Stimulated activated memory B cell treated with anti-CD40 and anti-IgM and Interleukin-4, amounts not matched to agents 10 μg/mL and 1 μg/mL and 100 μg/mL, for 72 hours (primary cell): ENCODE measurements at regions not wholly inside any gene's neighbourhood (a gene's known extent, or its start where the extent isn't known, plus 50 kb on each side); places are given as distances from the start of the nearest gene placed in this dataset.

Experiments
- ATAC-seq: fragments of 150-1000 bp; cut with Tn5 transposase; 2 replicates; pipeline ENCODE4 v1.10.0; 2021
- H3K27ac Mint-ChIP-seq: one replicate; pipeline ENCODE4 v1.8.0; 2022; ENCODE audit warnings: mild to moderate bottlenecking, mixed read lengths
- H3K27me3 Mint-ChIP-seq: one replicate; pipeline ENCODE4 v1.8.0; 2022; ENCODE audit warnings: mixed read lengths
- H3K36me3 Mint-ChIP-seq: one replicate; pipeline ENCODE4 v1.8.0; 2022; ENCODE audit warnings: mixed read lengths
- H3K4me1 Mint-ChIP-seq: one replicate; pipeline ENCODE4 v1.8.0; 2022; ENCODE audit warnings: mixed read lengths
- H3K4me3 Mint-ChIP-seq: one replicate; pipeline ENCODE4 v1.8.0; 2022; ENCODE audit warnings: mild to moderate bottlenecking, moderate library complexity, mixed read lengths
- H3K9me3 Mint-ChIP-seq: one replicate; pipeline ENCODE4 v1.8.0; 2022; ENCODE audit warnings: mixed read lengths

GRCh38 chr1:228812961-228813360, 77.7 kb downstream of the RHOU start:
- H3K9me3 Mint-ChIP-seq = no peaks in the 10 kb centered on the region
- no peak overlapping the region for H3K4me3 Mint-ChIP-seq
- no peak overlapping the region for H3K27ac Mint-ChIP-seq
- no peaks in the 10 kb centered on the region for H3K36me3 Mint-ChIP-seq
- no peaks in the 10 kb centered on the region for H3K27me3 Mint-ChIP-seq
- ATAC-seq = no peak
- peaks cover 8% of the 10 kb centered on the region for H3K4me1 Mint-ChIP-seq

GRCh38 chr1:228814176-228814575, 78.9 kb downstream of the RHOU start:
- H3K4me3 Mint-ChIP-seq = no peak overlapping the region
- no peaks in the 10 kb centered on the region for H3K9me3 Mint-ChIP-seq
- ATAC-seq = no peak
- H3K27me3 Mint-ChIP-seq = no peaks in the 10 kb centered on the region
- H3K4me1 Mint-ChIP-seq = peaks cover 8% of the 10 kb centered on the region
- H3K27ac Mint-ChIP-seq = no peak overlapping the region
- H3K36me3 Mint-ChIP-seq = no peaks in the 10 kb centered on the region

- H3K36me3 Mint-ChIP-seq = no peaks in the 10 kb centered on the region
- no peaks in the 10 kb centered on the region for H3K4me1 Mint-ChIP-seq
- H3K27ac Mint-ChIP-seq = no peak overlapping the region
- peaks cover 12% of the 10 kb centered on the region for H3K27me3 Mint-ChIP-seq
- H3K9me3 Mint-ChIP-seq = no peaks in the 10 kb centered on the region
- peak; percentile 29 for ATAC-seq
- no peak overlapping the region for H3K4me3 Mint-ChIP-seq
Observed at GRCh38 chr1:228818296-228818695, 83.0 kb downstream of the RHOU start.

GRCh38 chr1:228818928-228819630, 83.8 kb downstream of the RHOU start:
- no peak overlapping the region for H3K4me3 Mint-ChIP-seq
- H3K4me1 Mint-ChIP-seq = no peaks in the 10 kb centered on the region
- no peaks in the 10 kb centered on the region for H3K36me3 Mint-ChIP-seq
- H3K9me3 Mint-ChIP-seq = no peaks in the 10 kb centered on the region
- peaks cover 18% of the 10 kb centered on the region for H3K27me3 Mint-ChIP-seq
- no peak overlapping the region for H3K27ac Mint-ChIP-seq
- ATAC-seq = peak; percentile 7

- Mint-ChIP-seq H3K36me3 (no peaks in the 10 kb centered on the region), H3K4me1 (peaks cover 3% of the 10 kb centered on the region), H3K4me3 (no peak overlapping the region), H3K9me3 (no peaks in the 10 kb centered on the region), H3K27me3 (peaks cover 40% of the 10 kb centered on the region), H3K27ac (no peak overlapping the region)
- ATAC-seq = no peak
Observed at GRCh38 chr1:228821252-228821651, 86.0 kb downstream of the RHOU start.

- no peaks in the 10 kb centered on the region for H3K9me3 Mint-ChIP-seq
- no peak for ATAC-seq
- no peaks in the 10 kb centered on the region for H3K36me3 Mint-ChIP-seq
- H3K27me3 Mint-ChIP-seq = peaks cover 54% of the 10 kb centered on the region
- H3K4me3 Mint-ChIP-seq = no peak overlapping the region
- H3K4me1 Mint-ChIP-seq = peaks cover 8% of the 10 kb centered on the region
- H3K27ac Mint-ChIP-seq = no peak overlapping the region
Observed at GRCh38 chr1:228823200-228823599, 87.9 kb downstream of the RHOU start.

- no peak for ATAC-seq
- H3K4me1 Mint-ChIP-seq = peaks cover 8% of the 10 kb centered on the region
- H3K4me3 Mint-ChIP-seq = no peak overlapping the region
- H3K36me3 Mint-ChIP-seq = no peaks in the 10 kb centered on the region
- H3K9me3 Mint-ChIP-seq = no peaks in the 10 kb centered on the region
- no peak overlapping the region for H3K27ac Mint-ChIP-seq
- peaks cover 64% of the 10 kb centered on the region for H3K27me3 Mint-ChIP-seq
Observed at GRCh38 chr1:228824366-228824765, 89.1 kb downstream of the RHOU start.

- no peaks in the 10 kb centered on the region for H3K36me3 Mint-ChIP-seq
- H3K4me1 Mint-ChIP-seq = peaks cover 8% of the 10 kb centered on the region
- no peak overlapping the region for H3K4me3 Mint-ChIP-seq
- no peak for ATAC-seq
- no peak overlapping the region for H3K27ac Mint-ChIP-seq
- no peaks in the 10 kb centered on the region for H3K9me3 Mint-ChIP-seq
- H3K27me3 Mint-ChIP-seq = peaks cover 64% of the 10 kb centered on the region
Observed at GRCh38 chr1:228825041-228825440, 89.8 kb downstream of the RHOU start.

- peaks cover 64% of the 10 kb centered on the region for H3K27me3 Mint-ChIP-seq
- no peaks in the 10 kb centered on the region for H3K36me3 Mint-ChIP-seq
- no peak overlapping the region for H3K27ac Mint-ChIP-seq
- H3K4me3 Mint-ChIP-seq = no peak overlapping the region
- no peaks in the 10 kb centered on the region for H3K9me3 Mint-ChIP-seq
- ATAC-seq = no peak
- H3K4me1 Mint-ChIP-seq = peaks cover 8% of the 10 kb centered on the region
Observed at GRCh38 chr1:228825840-228826484, 90.7 kb downstream of the RHOU start.

GRCh38 chr1:228827019-228827418, 91.7 kb downstream of the RHOU start:
- Mint-ChIP-seq H3K27me3 (peaks cover 62% of the 10 kb centered on the region), H3K36me3 (no peaks in the 10 kb centered on the region), H3K4me1 (peaks cover 8% of the 10 kb centered on the region), H3K4me3 (no peak overlapping the region), H3K27ac (no peak overlapping the region), H3K9me3 (no peaks in the 10 kb centered on the region)
- ATAC-seq = no peak

- peaks cover 8% of the 10 kb centered on the region for H3K4me1 Mint-ChIP-seq
- H3K4me3 Mint-ChIP-seq = no peak overlapping the region
- peaks cover 52% of the 10 kb centered on the region for H3K27me3 Mint-ChIP-seq
Observed at GRCh38 chr1:228828151-228828550, 92.9 kb downstream of the RHOU start.

GRCh38 chr1:228830185-228830953, 95.1 kb downstream of the RHOU start:
- ATAC-seq = peak; percentile 18
- peaks cover 8% of the 10 kb centered on the region for H3K4me1 Mint-ChIP-seq

More at GRCh38 chr1:228828151-228828550, 92.9 kb downstream of the RHOU start:
- ATAC-seq = no peak
- Mint-ChIP-seq H3K36me3 (no peaks in the 10 kb centered on the region), H3K27ac (no peak overlapping the region), H3K9me3 (no peaks in the 10 kb centered on the region)

GRCh38 chr1:228830954-228831481, 95.7 kb downstream of the RHOU start:
- no peak overlapping the region for H3K27ac Mint-ChIP-seq
- peaks cover 7% of the 10 kb centered on the region for H3K4me1 Mint-ChIP-seq
- no peaks in the 10 kb centered on the region for H3K36me3 Mint-ChIP-seq
- peaks cover 35% of the 10 kb centered on the region for H3K27me3 Mint-ChIP-seq
- H3K9me3 Mint-ChIP-seq = no peaks in the 10 kb centered on the region
- no peak overlapping the region for H3K4me3 Mint-ChIP-seq
- no peak for ATAC-seq

More at GRCh38 chr1:228830185-228830953, 95.1 kb downstream of the RHOU start:
- Mint-ChIP-seq H3K4me3 (no peak overlapping the region), H3K36me3 (no peaks in the 10 kb centered on the region), H3K27ac (no peak overlapping the region), H3K27me3 (peaks cover 35% of the 10 kb centered on the region), H3K9me3 (no peaks in the 10 kb centered on the region)

- Mint-ChIP-seq H3K4me3 (no peak overlapping the region), H3K27ac (no peak overlapping the region), H3K36me3 (no peaks in the 10 kb centered on the region), H3K9me3 (no peaks in the 10 kb centered on the region), H3K27me3 (peaks cover 26% of the 10 kb centered on the region), H3K4me1 (no peaks in the 10 kb centered on the region)
- no peak for ATAC-seq
Observed at GRCh38 chr1:228833911-228834688, 98.8 kb downstream of the RHOU start.

- no peaks in the 10 kb centered on the region for H3K4me1 Mint-ChIP-seq
- no peak overlapping the region for H3K27ac Mint-ChIP-seq
- no peak overlapping the region for H3K4me3 Mint-ChIP-seq
- no peaks in the 10 kb centered on the region for H3K36me3 Mint-ChIP-seq
- ATAC-seq = no peak
- peaks cover 28% of the 10 kb centered on the region for H3K27me3 Mint-ChIP-seq
- no peaks in the 10 kb centered on the region for H3K9me3 Mint-ChIP-seq
Observed at GRCh38 chr1:228835456-228835855, 100.2 kb downstream of the RHOU start.
